ENCODE measurements at regions not wholly inside any gene's neighbourhood (a gene's known extent, or its start where the extent isn't known, plus 50 kb on each side); places are given as distances from the start of the nearest gene placed in this dataset.

GRCh38 chr14:85867450-85867849, 337.5 kb downstream of the FLRT2 start:
- no peak for DNase-seq
- peaks cover 10% of the 10 kb centered on the region for H3K9me3 Mint-ChIP-seq
- no peaks in the 10 kb centered on the region for H3K27me3 Mint-ChIP-seq (ENCODE audit: insufficient read depth)
- no peaks in the 10 kb centered on the region for H3K4me1 Mint-ChIP-seq (ENCODE audit: low read depth)
- H3K4me3 Mint-ChIP-seq = no peak overlapping the region
- H3K36me3 Mint-ChIP-seq (ENCODE audit: low read depth) = no peaks in the 10 kb centered on the region
- peak; percentile 40; the same call in 1 of the 2 replicates for TF ChIP-seq CTCF (IDR thresholded peaks at IDR 0.05)
- no peak overlapping the region for H3K27ac Mint-ChIP-seq

DNA sequence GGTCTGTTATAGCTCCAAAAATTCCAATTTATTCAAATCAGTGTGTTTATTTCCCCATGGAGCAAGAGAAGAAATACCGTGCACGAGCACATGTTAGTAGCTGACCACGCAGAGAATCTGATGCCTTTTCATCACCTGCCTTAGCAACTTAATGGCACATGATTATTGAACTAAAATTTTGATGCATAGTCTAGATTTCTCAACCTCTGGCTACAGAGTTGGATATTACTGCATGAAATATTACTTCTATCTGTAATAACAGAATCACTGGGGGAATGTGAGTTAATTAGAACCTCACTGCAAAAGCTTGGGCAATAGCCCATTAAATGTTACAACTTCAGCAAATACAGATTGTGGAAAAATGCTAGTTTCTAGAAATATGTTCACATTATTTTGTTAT, 335.8 kb downstream of the FLRT2 start:
- no peak overlapping the region for H3K27ac Mint-ChIP-seq
- H3K27me3 Mint-ChIP-seq (ENCODE audit: insufficient read depth) = no peaks in the 10 kb centered on the region
- H3K4me3 Mint-ChIP-seq = no peak overlapping the region
- DNase-seq = no peak
- no peaks in the 10 kb centered on the region for H3K36me3 Mint-ChIP-seq (ENCODE audit: low read depth)
- H3K4me1 Mint-ChIP-seq (ENCODE audit: low read depth) = no peaks in the 10 kb centered on the region
- TF ChIP-seq CTCF (IDR thresholded peaks at IDR 0.05) = no peak
- H3K9me3 Mint-ChIP-seq = peaks cover 10% of the 10 kb centered on the region; the same call in 1 of the 2 replicates

DNA sequence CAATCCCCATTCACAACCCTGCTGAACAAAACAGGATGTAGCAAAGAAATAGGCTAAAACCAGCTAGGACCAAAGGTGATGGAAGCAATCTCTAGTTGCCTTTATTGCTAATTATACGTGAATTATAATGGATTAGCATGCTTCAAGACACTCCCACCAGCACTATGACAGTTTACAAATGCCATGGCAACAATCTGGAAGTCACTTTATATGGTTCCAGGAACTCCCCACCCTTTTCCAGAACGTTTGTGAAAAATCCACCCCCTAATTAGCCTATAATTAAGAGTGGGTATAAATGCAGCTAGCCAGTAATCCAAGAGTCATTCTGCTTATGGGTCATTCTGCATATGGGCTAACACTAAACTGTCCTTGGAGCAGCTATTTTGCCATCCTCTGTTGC, 328.7 kb downstream of the FLRT2 start:
- Mint-ChIP-seq H3K36me3 (ENCODE audit: low read depth) (no peaks in the 10 kb centered on the region), H3K27me3 (ENCODE audit: insufficient read depth) (no peaks in the 10 kb centered on the region; the same call in 1 of the 2 replicates), H3K27ac (no peak overlapping the region), H3K4me1 (ENCODE audit: low read depth) (no peaks in the 10 kb centered on the region), H3K4me3 (no peak overlapping the region), H3K9me3 (peaks cover 17% of the 10 kb centered on the region)
- DNase-seq = no peak
- no peak for TF ChIP-seq CTCF (IDR thresholded peaks at IDR 0.05)

DNA sequence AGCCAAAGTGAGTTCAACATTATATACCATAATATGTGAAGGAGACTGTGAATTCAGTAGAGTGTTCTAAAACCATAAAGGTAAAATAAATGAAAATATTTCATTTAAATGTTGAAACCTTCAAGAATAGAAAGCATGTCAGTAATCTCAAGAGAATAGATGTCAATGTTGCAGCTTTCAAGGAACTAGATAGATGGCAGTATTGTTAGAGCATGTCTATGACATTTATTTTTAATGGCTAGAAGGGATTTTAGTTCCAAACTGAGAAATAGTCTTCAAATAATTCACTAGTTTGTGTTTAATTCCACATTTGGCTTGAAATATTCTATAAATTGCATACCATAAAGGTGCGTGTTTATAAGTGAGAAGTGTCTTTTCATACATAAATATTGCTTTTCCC, 326.5 kb downstream of the FLRT2 start:
- Mint-ChIP-seq H3K4me1 (ENCODE audit: low read depth) (no peaks in the 10 kb centered on the region), H3K9me3 (peaks cover 10% of the 10 kb centered on the region), H3K4me3 (no peak overlapping the region), H3K36me3 (ENCODE audit: low read depth) (no peaks in the 10 kb centered on the region), H3K27me3 (ENCODE audit: insufficient read depth) (no peaks in the 10 kb centered on the region; the same call in 1 of the 2 replicates), H3K27ac (no peak overlapping the region)
- DNase-seq = no peak
- TF ChIP-seq CTCF (IDR thresholded peaks at IDR 0.05) = peak; percentile 28; the same call in 1 of the 2 replicates

DNA sequence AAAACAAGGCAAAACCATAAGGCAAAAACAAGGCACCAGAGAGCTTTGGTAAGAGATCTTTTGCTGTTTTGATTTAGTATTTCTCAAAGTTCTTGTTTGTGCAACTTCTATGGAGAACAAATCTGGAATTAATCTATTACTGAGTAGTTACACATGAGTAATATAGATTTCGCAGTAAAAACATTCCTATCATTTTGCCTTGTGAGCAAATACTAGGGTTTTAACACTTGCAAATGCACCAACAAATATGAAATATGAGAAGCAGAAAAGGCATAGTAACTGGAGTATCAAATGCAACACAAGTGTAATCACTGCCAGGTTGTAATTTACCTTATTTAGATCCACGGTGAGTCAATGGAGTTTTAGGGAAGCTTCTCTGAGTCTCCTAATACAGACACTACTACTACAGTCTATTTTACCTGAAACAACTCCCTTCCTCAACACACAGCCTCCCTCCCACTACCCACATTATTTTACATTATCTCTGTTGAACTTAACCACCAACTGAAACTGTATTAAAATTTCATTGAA, 324.1 kb downstream of the FLRT2 start:
- no peaks in the 10 kb centered on the region; the same call in 1 of the 2 replicates for H3K27me3 Mint-ChIP-seq (ENCODE audit: insufficient read depth)
- H3K4me3 Mint-ChIP-seq = no peak overlapping the region
- H3K27ac Mint-ChIP-seq = no peak overlapping the region
- H3K4me1 Mint-ChIP-seq (ENCODE audit: low read depth) = no peaks in the 10 kb centered on the region
- no peak for DNase-seq
- peaks cover 4% of the 10 kb centered on the region; the same call in 1 of the 2 replicates for H3K9me3 Mint-ChIP-seq
- no peaks in the 10 kb centered on the region for H3K36me3 Mint-ChIP-seq (ENCODE audit: low read depth)
- TF ChIP-seq CTCF (IDR thresholded peaks at IDR 0.05) = no peak
